Right cardiac atrium (tissue), 5 donors: ENCODE measurements at regions not wholly inside any gene's neighbourhood (a gene's known extent, or its start where the extent isn't known, plus 50 kb on each side); places are given as distances from the start of the nearest gene placed in this dataset.
A peak's percentile ranks its signal among the peaks of the same experiment; 100 is the strongest.

Experiments
- ATAC-seq, 2 donors: fragments of 200-7000 bp; cut with Tn5 transposase; one replicate each; pipeline versions ENCODE4 v1.8.0 to v1.9.1; 2020; ENCODE audit warnings: moderate library complexity in 2 of 2, mild to moderate bottlenecking in 1 of 2
- DNase-seq, 3 donors: peaks; one replicate each; pipeline ENCODE4 v3.0.0-alpha.2; 2020
- H3K27ac ChIP-seq: one replicate; pipeline ENCODE4 v1.5.1; 2013; ENCODE audit warnings: mild to moderate bottlenecking, low read length, control low read depth, moderate library complexity
- H3K27me3 ChIP-seq: one replicate; pipeline ENCODE4 v1.6.1; 2013; ENCODE audit not compliant: control insufficient read depth, insufficient read depth
- H3K4me1 ChIP-seq: one replicate; pipeline ENCODE4 v1.6.1; 2013; ENCODE audit warnings: low read length; ENCODE audit not compliant: control insufficient read depth, insufficient read depth
- H3K4me3 ChIP-seq: one replicate; pipeline ENCODE4 v1.5.1; 2013; ENCODE audit warnings: low read length, control low read depth
- H3K9me3 ChIP-seq: one replicate; pipeline ENCODE4 v1.6.1; 2013; ENCODE audit warnings: low read length; ENCODE audit not compliant: control insufficient read depth
- WGBS: extraction: QIAGEN DNeasy Blood & Tissue Kit; methylation state at CpG from one replicate; pipeline ENCODE4 v1.1.7; 2013; 5-methylcytosine and 5-hydroxymethylcytosine counted together
- intact Hi-C, 4 donors: fragments of 100-400 bp; cut with DNase I; formaldehyde crosslinking; loops; one replicate each; pipeline versions ENCODE4 v1.11.0 to v1.14.0; 2022 to 2023
- donor health status: healthy with polysubstance abuse.
- donor health status: DM: no; HTN: yes; CAD: no.
- donor health status: DM: no; HTN: no; CAD: no.
- donor health status: DM: no; HTN: yes; CAD: no; lungs with severe emphysema.
- donor health status: DM: yes; HTN: yes; CAD: no.

DNA sequence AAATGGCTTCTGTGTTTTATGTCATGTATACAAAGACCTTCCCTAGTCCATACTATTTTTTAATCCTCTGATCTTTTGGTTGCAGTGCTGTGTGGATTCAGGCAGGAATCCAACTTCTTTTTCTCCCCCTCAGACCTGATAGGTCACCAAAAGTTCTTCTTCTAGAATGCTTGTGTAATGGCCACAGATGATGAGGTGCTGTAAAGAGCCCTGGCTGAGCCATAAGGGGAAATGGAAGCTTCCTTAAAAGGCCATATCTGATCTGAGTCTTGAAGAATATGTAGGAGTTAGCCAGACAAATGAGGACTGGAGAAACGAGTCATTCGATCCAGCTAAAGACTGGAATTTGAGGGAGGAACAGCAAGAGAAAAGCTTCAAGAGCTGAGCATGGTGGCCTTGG lies 353.9 kb downstream of the PCNX1 start:
- WGBS, result 47% methylated on average over 2 of the region's 2 CpGs
- Histone ChIP-seq H3K4me1 (no peaks in the 10 kb centered on the region), H3K9me3 (peaks cover 3% of the 10 kb centered on the region), H3K27me3 (no peaks in the 10 kb centered on the region), H3K27ac (no peak overlapping the region), H3K4me3 (no peak overlapping the region)
- ATAC-seq (no peak), DNase-seq (no peak)
- intact Hi-C loops, result no loop called here

GRCh38 chr14:71262441-71262840 lies 355.2 kb downstream of the PCNX1 start:
- no peaks in the 10 kb centered on the region for H3K4me1 ChIP-seq
- no peak for DNase-seq
- ATAC-seq, result no peak
- H3K27me3 ChIP-seq, result no peaks in the 10 kb centered on the region
- intact Hi-C loops, result no loop called here
- H3K9me3 ChIP-seq, result peaks cover 3% of the 10 kb centered on the region
- H3K4me3 ChIP-seq, result no peak overlapping the region
- 65% methylated on average over 2 of the region's 2 CpGs for WGBS
- no peak overlapping the region for H3K27ac ChIP-seq

DNA sequence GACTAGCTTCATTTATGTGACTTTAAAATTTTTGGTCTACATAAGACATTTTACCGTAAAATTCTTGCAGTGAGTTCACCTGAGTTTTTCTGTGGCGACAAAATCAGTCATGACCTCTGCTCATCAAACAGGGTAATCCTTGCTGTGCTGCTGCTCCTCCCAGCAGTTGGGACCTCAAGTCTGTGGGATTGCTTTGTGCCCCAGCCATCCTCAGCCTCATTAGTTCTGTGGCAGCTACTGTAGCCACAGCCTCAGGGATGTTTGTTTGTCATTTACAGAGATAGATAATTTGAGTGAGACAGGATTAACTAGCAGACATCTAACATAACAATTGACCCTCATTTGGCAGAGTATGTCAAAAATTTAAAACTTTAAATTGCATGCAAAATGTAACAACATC lies 357.0 kb downstream of the PCNX1 start:
- no peak for ATAC-seq
- intact Hi-C loops, result no loop called here
- Histone ChIP-seq H3K4me1 (no peaks in the 10 kb centered on the region), H3K4me3 (no peak overlapping the region), H3K27ac (no peak overlapping the region), H3K9me3 (peaks cover 3% of the 10 kb centered on the region), H3K27me3 (no peaks in the 10 kb centered on the region)
- DNase-seq, result no peak
- 96% methylated on average over 2 of the region's 2 CpGs for WGBS

GRCh38 chr14:71267007-71267513 lies 359.8 kb downstream of the PCNX1 start:
- Histone ChIP-seq H3K4me1 (no peaks in the 10 kb centered on the region), H3K9me3 (no peaks in the 10 kb centered on the region), H3K27ac (no peak overlapping the region), H3K27me3 (no peaks in the 10 kb centered on the region), H3K4me3 (no peak overlapping the region)
- 82% methylated on average over 5 of the region's 5 CpGs for WGBS
- DNase-seq (no peak), ATAC-seq (no peak)
- intact Hi-C loops, result no loop called here

GRCh38 chr14:71267691-71268090 lies 360.4 kb downstream of the PCNX1 start:
- H3K4me3 ChIP-seq, result peak overlapping the region; percentile 10
- no peaks in the 10 kb centered on the region for H3K27me3 ChIP-seq
- WGBS, result 40% methylated on average over 2 of the region's 2 CpGs
- no peak overlapping the region for H3K27ac ChIP-seq
- no peaks in the 10 kb centered on the region for H3K9me3 ChIP-seq
- no peaks in the 10 kb centered on the region for H3K4me1 ChIP-seq
- DNase-seq (no peak), ATAC-seq (no peak)
- intact Hi-C loops, result no loop called here

DNA sequence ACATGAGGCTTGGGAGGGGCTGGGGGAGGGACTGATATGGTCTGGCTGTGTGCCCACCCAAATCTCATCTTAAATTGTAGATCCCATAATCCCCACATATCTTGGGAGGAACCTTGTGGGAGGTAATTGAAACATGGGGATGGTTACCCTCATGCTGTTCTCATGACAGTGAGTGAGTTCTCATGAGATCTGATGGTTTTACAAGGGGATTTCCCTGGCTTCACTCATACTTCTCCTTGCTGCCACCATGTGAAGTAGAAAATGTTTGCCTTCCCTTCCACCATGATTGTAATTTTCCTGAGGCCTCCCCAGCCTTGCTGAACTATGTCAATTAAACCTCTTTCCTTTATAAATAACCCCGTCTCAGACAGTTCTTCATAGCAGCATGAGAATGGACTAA lies 362.9 kb downstream of the PCNX1 start:
- ATAC-seq (no peak), DNase-seq (no peak)
- no peaks in the 10 kb centered on the region for H3K27me3 ChIP-seq
- H3K4me1 ChIP-seq, result no peaks in the 10 kb centered on the region
- H3K4me3 ChIP-seq, result no peak overlapping the region
- no peaks in the 10 kb centered on the region for H3K9me3 ChIP-seq
- intact Hi-C loops, result no loop called here
- 95% methylated on average over 1 of the region's 1 CpG for WGBS
- H3K27ac ChIP-seq, result no peak overlapping the region

DNA sequence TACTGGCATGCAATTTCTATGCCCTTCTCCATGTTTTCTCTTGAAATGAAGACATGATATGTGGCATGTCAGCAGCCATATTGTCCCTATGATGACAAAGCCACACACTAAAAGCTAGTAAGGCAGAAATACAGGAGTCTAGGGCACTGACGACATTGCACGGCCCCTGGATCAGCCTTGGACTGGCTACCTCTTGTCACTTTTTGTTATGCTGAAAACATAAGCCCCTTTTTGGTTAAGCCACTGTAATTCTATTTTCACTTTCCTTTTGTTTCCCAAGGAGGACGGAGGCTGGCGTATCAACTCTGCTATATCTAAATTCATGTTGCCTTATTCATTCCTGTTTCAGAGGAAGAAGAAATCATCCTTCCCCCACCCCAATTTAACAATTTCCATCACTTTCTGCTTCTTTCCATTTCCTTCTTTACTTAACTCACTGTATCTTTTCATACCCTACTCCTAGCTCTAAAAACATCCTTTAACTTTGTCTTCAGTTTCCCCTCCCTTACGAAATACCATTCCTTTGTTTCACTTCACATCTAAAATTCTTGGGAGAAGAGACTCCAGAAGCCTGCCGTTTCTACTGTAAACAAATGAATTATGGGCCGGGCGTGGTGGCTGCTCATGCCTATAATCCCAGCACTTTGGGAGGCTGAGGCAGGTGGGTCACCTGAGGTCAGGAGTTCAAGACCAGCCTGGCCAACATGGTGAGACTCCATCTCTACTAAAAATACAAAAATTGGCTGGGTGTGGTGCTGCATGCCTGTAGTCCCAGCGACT lies 364.1 kb downstream of the PCNX1 start:
- H3K4me3 ChIP-seq, result no peak overlapping the region
- DNase-seq, result no peak
- no peaks in the 10 kb centered on the region for H3K27me3 ChIP-seq
- no peaks in the 10 kb centered on the region for H3K4me1 ChIP-seq
- intact Hi-C loops, result no loop called here
- no peak overlapping the region for H3K27ac ChIP-seq
- ATAC-seq, result no peak
- WGBS, result 85% methylated on average over 9 of the region's 9 CpGs
- H3K9me3 ChIP-seq, result no peaks in the 10 kb centered on the region

- 86% methylated on average over 2 of the region's 2 CpGs for WGBS
- no peak for ATAC-seq
Observed at GRCh38 chr14:71273366-71273765, 366.1 kb downstream of the PCNX1 start.

GRCh38 chr14:71284048-71284447 lies 376.8 kb downstream of the PCNX1 start:
- no peak overlapping the region for H3K4me3 ChIP-seq
- no peaks in the 10 kb centered on the region for H3K27me3 ChIP-seq
- DNase-seq (no peak), ATAC-seq (no peak)
- no peaks in the 10 kb centered on the region for H3K9me3 ChIP-seq
- no peak overlapping the region for H3K27ac ChIP-seq
- no peaks in the 10 kb centered on the region for H3K4me1 ChIP-seq
- WGBS, result 52% methylated on average over 2 of the region's 2 CpGs
- intact Hi-C loops, result no loop called here

More at GRCh38 chr14:71273366-71273765, 366.1 kb downstream of the PCNX1 start:
- Histone ChIP-seq H3K9me3 (no peaks in the 10 kb centered on the region), H3K4me1 (no peaks in the 10 kb centered on the region), H3K4me3 (no peak overlapping the region), H3K27me3 (no peaks in the 10 kb centered on the region), H3K27ac (no peak overlapping the region)
- intact Hi-C loops, result no loop called here
- DNase-seq, result no peak

- no peaks in the 10 kb centered on the region for H3K4me1 ChIP-seq
- H3K4me3 ChIP-seq, result no peak overlapping the region
- intact Hi-C loops, result no loop called here
- no peak overlapping the region for H3K27ac ChIP-seq
- ATAC-seq (no peak), DNase-seq (no peak)
- 100% methylated on average over 1 of the region's 1 CpG for WGBS
- H3K27me3 ChIP-seq, result no peaks in the 10 kb centered on the region
- H3K9me3 ChIP-seq, result no peaks in the 10 kb centered on the region
Observed at GRCh38 chr14:71286126-71286525, 378.9 kb downstream of the PCNX1 start.

DNA sequence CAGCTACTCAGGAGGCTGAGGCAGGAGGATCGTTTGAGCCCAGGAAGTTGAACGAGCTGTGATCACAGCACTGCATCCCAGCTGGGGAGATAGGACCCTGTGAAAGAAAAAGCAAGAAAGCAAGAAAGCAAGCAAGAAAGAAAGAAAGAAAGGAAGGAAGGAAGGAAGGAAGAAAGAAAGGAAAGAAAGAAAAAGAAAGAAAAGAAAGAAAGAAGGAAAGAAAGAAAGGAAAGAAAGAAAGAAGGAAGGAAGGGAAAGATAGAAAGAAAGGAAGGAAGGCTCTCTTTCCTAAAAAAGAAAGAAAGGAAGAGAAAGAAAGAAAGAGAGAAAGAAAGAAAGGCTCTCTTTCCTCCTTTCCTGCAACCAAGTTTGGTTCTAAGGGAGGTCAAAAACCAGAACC lies 380.3 kb downstream of the PCNX1 start:
- no peak for DNase-seq
- Histone ChIP-seq H3K4me1 (no peaks in the 10 kb centered on the region), H3K27ac (no peak overlapping the region), H3K9me3 (no peaks in the 10 kb centered on the region), H3K4me3 (no peak overlapping the region), H3K27me3 (no peaks in the 10 kb centered on the region)
- no peak for ATAC-seq
- intact Hi-C loops, result no loop called here
- 90% methylated on average over 2 of the region's 2 CpGs for WGBS

GRCh38 chr14:71289536-71289935 lies 382.3 kb downstream of the PCNX1 start:
- WGBS, result 90% methylated on average over 4 of the region's 4 CpGs
- intact Hi-C loops, result no loop called here

More at GRCh38 chr14:71289536-71289935, 382.3 kb downstream of the PCNX1 start:
- Histone ChIP-seq H3K27me3 (no peaks in the 10 kb centered on the region), H3K27ac (no peak overlapping the region), H3K4me1 (no peaks in the 10 kb centered on the region), H3K4me3 (no peak overlapping the region), H3K9me3 (no peaks in the 10 kb centered on the region)
- ATAC-seq, result no peak
- DNase-seq, result no peak
